NCI-H2196 treated with DMSO at 0.1 percent for 48 hours (cell line): ENCODE measurements at regions not wholly inside any gene's neighbourhood (a gene's known extent, or its start where the extent isn't known, plus 50 kb on each side); places are given as distances from the start of the nearest gene placed in this dataset.

Source experiments
- DNase-seq: peaks from one replicate; lab custom pipeline; 2025; ENCODE audit not compliant: unreplicated experiment; lab: John Stamatoyannopoulos, UW

DNA sequence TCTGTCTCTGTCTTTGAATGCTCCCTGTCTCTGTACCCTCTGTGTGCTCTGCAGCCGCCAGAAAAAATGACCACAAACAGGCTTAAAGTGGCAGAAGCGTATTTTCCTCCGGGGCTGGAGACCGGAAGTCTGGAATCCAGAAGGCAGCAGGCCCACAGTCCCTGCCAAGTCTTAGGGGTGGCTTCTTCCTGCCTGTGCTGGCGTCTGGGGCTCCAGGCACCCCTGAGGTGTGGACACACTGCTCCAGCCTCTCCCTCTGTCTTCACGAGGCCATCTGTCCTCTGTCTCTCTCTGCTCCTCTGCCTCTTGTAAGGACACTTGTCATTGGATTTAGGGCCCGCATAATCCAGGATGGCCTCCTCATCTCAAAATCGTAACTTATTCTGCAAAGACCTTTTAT is 298.4 kb upstream of the IRX4 start:
- no peak for DNase-seq

DNA sequence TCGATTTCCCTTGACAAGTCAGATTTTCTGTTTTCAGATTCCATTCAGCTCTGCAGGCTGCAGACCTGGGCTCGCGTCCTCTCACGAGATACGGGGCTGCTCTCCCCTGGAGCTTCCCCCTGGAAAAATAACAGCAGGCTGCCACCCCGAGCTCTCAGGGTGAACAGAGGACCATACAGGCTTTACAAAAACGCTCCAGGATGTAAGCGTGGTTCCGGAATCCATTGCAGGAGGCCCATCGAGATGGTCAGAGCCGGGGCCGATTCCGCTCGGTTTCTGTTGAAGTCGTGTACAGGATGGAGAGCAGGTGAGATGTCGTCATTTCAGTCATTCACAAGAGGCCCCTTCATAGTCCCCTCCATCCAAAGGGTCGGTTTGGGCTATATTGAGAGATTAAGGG is 297.7 kb upstream of the IRX4 start:
- DNase-seq = no peak

DNA sequence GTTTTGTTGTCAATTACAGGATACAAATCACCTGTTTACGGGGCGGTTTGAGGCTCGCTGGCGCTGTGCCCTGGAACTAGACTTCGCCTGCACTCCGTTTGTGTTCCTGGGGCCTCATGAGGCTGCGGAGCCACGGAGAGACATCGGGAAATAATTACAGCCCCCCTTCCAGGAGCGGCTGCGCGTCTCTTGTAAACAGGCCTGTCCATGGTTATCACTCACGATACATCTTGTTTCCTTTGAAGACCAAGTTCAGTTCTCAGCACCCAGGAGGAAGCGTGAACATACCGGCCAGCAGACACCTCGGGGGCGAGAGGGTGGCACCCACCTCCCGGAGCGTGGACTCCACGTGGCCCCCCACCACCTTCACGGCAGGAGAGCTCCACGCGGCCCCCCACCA is 297.1 kb upstream of the IRX4 start:
- DNase-seq = no peak

DNA sequence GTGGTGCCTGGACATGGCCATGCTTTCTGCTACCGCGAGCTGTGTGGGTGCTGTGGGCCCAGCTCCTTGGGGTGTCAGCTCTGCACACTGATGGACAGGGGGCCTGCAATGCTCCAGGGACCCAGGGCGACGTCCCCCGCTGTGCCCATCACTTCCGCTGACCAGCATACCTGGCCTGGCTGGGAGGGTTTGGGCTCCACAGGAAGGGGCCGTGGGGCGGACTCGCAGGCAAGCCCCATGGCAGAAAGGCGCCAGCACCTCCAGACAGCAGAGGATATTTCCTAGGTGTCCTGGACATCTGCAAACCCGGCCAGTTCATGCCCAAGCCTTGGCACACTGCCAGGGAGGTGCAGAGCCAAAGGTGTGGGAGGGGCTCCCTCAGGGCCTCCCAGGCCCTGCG is 295.8 kb upstream of the IRX4 start:
- DNase-seq = no peak

DNA sequence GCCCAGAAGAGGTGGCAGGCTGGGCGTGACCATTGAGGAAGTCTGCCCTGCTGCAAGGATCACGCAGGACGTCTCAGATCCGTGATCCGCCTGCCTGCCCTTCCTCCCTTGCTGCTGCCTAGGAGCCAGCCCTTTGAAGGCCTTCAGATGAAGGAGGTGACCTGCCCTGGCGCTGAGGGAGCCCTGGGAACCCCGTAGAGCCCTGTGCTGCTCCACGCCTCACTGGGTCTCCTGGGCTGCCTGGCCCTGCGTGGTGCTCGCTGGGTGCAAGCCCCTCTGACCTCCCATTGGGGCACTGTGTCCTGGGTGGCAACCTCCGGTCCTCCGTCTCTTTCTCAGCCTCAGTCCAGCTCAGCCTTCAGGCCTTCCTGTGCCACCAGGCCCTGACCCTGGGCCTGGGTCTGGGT is 295.3 kb upstream of the IRX4 start:
- no peak for DNase-seq

DNA sequence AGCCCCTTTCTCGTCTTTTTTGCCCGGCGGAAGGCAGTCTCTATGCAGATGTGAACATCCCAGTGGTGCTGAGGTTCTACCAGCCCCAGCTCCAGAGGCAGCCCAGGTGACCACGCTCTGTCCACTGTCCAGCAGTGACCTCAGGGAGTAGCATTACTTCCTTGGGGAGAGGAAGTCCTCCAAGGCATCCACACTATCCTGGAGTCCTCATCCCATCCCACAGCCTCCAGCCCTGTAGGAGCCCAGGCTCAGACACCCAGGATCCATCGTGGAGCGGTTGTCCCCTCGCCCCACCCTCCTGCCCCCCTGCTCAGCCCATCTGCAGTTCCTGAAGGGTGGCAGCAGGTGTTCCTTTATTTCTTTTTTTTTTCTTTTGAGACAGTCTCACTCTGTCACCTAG is 294.5 kb upstream of the IRX4 start:
- no peak for DNase-seq

DNA sequence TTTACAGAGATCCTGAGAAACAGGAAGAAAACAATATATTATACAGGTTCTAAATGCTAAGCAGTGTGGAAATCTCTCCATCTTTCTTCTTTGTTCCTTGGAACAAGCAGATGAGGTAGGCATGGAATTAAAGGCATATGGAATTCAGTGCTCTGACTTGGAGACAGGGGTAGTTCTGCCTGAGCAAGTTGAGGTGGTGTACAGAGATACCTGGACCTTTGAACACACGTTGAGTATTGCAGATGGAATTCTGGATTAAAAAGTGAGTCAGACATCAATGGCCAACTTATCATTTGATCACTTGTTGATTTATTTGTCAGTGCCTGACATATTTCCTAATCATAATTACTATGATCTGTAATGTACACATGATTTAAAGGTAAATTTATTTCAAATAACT is 293.9 kb upstream of the IRX4 start:
- DNase-seq = no peak

DNA sequence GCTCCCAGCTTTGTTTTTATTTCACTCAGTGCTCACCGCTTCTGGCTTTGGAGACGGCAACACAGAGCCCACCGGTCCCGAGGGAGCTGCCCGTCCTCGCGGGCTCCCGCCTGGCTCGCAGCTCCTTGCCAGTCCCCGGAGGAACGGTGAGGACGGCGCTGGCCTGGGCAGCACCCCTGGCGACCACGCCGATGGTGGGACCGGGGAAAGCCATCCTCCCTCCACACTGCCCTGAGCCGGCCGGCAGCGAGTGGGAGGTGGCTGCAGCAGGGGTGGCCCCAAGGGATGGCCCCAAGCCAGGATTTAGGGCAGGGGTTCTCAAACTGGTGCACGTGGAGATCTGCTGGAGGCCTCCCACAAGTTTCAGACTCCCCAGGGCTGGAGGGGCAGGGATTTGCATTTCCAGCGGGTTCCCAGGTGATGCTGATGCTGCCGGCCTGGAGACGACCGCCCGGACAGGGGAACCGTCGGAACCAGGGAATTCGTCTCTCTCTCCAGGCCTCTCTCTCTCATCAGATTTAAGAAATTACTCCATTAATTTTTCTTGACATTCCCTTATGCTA is 293.2 kb upstream of the IRX4 start:
- DNase-seq = no peak

DNA sequence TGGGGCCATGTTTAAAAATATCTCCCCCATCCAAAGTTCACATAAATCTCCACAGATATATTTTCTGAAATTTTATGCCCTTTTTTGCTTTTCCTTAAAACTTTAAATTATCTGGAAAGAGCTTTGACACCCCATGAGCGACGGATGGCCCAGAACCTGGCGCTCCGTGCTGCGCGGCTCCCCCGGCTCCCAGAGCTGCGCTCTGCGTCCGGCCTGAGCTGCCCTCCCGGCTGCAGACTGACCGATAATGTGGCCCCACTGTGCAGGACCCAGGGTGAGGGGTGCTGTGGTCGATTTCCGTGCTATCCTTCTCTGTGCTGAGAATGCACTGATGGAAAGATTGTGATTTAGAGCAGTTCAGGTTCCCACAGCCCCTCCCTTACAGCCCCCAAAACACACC is 292.3 kb upstream of the IRX4 start:
- DNase-seq = no peak

DNA sequence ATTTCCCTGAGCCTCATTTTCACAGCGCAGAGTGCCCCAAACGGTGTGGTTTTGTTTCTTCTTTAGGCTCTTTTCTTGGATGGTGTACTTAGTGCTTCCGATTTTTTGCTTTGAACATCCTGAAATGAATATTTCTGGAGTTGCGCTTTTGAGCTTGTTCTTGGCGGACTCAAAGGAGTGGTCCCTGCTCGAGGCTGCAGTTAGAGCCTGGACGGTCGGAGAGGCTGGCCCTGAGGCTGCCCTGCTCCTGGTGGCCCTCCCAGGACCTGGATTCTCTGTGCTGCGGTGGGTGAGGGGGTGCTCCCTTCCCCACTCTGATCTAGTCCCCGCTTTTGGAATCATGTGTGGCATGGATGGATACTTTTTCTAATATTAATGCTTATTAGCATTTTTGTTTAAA is 291.8 kb upstream of the IRX4 start:
- DNase-seq = no peak

DNA sequence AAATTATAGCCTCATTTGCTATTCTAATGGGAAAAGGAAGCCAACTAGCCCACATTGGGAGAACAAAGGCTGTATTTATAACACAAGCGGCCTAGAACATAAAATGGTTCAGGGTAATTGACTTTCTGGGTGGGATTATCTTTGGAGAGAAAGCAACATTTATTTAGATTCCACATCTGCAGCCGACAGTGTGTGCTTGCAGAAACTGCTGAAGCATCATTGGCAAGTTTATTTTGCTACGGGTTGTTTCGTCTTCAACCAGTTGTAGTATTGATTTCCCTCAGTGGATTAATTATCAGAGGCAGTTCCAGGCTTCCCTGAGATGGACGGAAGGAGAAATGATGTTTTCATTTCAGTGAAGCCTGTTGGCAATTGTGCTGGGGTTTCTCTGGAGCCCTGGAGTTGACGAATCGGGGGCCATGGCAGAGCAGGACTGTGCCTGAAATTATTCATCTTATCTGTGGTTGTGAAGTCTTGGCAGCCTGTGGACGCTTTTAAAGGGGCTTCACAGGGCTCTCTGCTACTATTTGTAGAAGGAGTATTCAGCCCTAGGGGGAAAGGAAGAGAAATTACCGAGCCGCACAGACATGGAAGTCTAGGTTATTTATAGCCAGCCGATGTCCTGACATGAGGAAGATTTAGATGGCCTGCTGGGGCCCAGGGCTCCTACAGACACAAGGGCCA is 290.6 kb upstream of the IRX4 start:
- DNase-seq = no peak

DNA sequence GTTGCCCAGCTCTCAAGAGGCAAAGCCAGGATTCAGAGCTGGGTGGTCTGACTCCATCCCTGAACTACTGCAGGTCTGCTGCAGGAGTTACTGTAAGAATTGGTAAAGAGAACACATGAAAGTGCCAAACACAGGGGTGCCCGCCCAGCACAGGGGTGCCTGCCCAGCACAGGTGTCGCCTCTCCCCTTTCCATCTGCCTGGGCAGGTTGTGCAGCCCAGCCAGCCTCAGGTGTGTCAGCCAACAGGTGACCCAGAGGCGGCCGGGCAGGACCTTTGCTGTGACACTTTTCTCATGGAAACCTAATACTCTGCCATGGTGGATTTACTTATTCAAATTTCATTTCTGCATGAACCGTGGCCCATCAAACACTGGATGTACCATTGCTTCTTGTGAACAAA is 289.7 kb upstream of the IRX4 start:
- DNase-seq = no peak

DNA sequence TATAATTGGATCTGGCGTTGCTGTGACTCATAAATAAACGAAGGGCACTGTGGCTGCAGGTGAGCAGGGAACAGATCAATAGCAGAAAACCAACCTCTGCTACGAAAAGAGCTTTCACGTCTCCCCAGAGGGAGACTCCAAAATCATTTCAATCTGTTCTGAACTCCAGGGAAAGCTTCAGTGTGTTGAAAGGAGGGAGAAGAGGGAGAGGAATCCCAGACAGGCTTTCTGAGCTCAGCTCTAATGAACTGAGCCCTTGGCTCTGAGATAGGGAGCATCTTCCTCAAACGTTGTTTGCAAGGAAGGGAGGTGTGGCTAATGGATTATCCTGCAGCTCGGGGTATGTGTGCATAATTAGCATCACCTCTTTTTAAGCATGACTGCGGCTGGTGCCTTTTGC is 288.0 kb upstream of the IRX4 start:
- DNase-seq = no peak

DNA sequence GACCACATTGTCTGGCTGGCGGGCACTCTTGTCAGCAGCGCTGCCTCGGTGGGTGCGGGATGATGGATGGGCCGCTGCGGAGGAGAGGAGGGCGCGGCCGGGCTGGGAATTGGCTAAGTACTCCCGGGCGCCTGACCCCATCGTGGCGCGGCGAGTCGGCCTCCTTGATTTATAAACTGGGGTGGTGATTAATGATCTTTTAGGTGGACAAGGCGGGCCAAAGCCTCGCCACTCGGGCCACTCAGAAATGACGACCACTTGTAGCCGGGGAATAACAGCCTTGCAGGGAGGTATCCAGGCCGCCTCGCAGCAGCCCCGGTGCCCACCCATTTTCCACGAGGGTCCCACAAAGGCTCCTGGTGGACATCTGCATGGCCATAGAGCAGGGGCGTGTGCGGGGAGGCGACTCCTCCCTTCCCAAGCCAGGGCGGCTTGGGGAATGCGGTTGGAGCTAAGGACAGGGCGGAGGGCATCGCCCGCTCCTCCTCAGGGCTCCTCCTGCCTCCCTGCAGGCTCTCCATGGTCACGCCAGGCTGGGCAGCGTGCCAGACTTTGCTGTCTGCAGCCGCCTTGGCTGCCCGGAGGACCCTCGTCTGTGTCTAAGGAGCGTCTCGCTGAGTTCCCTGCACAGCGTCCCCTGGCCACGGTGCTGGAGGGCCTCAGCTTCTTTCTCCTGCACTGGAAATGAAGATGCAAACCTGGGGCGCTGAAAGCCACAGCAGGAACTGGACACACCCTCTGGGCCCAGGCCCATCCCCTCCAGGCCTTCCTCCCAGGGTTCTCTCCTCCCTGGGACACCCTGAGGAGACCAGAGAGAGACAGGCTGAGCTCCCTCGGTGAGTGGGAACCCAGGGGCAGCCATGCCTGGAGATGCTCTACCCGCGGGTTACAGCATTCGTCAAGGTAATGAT is 287.4 kb upstream of the IRX4 start:
- DNase-seq = no peak

DNA sequence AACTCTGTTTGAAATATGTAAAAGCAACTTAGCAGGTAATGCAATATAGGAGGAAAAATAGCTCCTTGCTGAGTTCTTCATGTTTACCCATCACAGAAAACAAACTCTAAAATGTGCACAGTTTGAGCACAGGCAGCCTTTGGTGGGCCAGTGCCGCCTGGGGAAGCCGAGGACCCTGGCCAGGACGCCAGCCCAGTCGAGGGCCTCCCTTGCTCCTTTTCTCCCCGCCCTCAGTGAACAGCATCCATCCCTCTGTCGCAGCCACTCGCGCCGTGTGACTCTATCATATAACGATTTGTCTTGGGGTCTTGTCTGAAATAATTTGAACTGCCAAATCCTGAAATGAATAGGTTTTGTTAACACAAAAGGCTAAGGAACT is 286.7 kb upstream of the IRX4 start:
- no peak for DNase-seq

DNA sequence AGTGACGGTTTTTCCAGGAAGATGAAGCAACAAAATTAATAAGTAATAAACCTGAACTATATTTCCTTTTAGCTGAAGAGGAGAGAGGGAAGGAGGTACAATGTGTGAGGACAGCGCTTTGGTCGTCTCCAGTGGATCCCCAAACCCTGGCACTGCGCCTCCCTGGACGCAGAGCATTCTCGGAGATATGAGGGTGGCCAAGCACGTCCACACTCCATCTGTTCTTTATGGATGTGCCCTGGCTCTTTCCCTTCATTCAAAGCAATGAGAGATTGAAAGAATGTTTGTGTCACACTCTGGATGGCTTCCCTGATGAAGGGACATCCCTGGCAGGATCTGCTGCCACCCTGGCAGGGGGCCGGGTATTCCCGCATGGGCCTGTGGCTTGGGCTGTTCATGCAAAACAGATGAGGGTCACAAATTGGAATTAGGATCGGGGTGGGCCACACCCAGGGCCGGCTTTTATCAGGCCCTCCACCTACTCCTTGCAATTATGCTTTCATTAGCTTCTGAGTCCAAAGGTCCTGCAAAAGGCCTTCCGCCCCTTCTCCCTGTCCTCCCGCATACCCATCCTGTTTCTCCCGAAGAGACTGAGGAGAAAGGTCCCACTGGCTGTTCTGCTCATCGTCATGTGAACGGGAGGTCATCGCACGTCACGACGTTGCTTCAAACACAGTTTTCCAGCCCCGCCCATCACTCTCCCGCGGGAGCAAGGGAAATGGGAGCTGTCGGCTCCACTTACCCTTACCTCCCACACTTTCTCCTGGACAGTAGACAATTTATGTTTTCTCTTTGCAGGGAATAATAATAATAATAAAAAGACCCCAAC is 286.1 kb upstream of the IRX4 start:
- no peak for DNase-seq

DNA sequence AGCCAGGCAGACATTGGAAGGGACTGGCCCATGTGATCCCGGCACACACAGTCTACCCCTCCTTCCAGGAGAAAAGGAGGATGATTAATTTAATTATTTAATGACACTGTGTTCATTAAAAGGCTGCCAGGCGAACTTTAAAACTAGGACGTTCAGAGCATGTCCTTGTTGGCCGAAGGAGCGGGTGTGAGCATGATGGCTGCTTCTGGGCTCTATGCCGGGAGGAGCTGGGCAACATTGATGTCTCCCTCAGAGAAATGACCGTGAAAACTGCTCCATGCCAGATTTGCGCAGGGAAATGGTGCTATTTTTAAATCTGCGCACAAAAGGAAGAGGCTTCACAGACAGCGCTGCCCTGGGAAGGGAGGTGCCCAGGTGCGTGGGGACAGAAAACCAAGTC is 284.9 kb upstream of the IRX4 start:
- DNase-seq = no peak

DNA sequence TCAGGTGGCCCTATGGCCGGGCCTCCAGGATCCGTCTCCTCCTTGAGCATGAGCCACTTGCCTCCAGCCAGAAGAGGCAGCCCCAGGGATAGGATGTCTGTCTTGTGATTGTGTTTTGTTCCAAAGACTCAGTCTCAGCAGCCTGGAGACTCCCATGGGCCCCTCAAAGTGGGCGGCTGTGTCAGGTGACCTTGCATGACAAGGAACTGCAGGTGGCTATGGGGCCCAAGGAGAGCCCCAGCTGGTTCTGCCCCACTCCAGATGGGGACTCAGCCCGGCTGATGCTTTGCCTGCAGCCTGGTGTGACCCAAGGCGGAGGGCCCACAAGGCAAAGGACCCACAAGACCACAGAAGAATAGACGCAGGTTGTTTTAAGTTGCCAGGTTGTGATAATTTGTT is 284.3 kb upstream of the IRX4 start:
- no peak for DNase-seq

DNA sequence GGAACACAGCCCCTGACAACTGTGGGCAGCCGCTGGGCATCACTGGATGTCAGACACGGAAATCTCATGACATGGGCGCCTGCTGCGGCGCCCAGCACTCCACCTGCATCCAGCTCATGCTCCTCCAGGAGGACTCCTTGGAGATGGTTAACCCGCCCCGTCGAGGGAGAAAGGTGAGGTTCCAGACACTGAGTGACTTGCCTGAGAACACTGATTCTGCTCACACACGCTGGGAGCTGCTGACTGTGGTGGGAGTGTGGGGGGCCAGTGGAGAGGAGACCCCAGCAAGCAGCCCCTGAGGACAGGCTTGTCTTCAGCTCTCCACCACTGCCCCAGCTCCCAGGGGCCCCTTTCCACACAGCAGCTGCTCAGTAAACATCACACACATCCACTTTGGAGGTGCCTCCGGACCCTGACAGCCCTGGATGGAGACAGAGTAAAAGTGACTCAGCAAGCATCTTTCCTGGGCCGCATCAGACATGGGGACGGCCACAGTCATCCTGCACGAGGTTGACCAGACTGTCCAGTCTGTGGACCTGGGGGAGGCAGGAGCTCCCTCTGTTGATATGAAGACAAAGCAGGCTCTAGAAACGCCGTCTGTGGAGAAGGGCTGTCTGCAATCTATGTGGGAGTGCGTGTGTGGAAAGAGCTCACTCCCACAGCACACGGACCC is 283.7 kb upstream of the IRX4 start:
- DNase-seq = no peak

DNA sequence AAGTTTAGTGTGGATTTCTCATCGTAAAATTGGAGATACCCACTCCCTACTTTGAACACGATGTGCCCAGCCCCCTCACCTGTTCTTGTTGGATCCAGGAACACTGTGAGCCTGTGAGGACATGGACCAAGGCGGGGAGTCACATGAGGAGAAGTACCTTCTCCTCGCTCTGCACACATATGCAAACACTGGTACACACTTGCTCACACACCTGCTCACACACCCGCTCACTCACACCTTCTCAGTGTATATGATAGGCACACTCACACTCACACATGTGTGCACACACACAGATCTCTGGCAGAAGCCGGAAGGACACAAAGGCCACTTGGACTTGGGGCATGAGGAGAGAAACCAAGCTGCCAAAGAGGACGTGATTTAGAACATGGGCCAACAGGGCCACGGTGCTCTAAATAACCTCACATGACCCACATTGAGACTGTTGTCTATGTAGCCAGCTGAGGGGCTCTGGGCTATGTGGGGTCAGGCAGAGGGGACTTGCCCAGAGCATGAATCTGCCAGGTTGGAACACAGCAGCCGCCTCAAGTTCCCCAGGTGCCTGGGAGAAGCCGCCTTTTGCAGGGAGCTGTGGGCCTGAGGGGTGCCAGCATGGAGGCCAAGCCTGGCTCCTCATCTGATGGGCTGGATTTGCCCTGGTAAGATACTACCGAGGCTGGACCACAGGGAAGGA is 283.0 kb upstream of the IRX4 start:
- no peak for DNase-seq
